Lung (tissue), 11 donors: ENCODE measurements at regions not wholly inside any gene's neighbourhood (a gene's known extent, or its start where the extent isn't known, plus 50 kb on each side); places are given as distances from the start of the nearest gene placed in this dataset.

Experiments used
- ATAC-seq: fragments of 200-7000 bp; cut with Tn5 transposase; one replicate; pipeline ENCODE4 v1.9.1; 2020; ENCODE audit warnings: moderate number of reproducible peaks; ENCODE audit not compliant: insufficient read depth, low FRiP score
- DNase-seq, 3 donors: peaks; one replicate each; pipeline ENCODE4 v3.0.0-alpha.2; 2013 to 2017
- H3K27ac ChIP-seq, 2 donors: one replicate each; pipeline ENCODE4 v1.5.1; 2013; ENCODE audit warnings: mild to moderate bottlenecking in 2 of 2, moderate library complexity in 2 of 2, control low read depth in 1 of 2, inconsistent platforms in 1 of 2, low read depth in 1 of 2, low read length in 1 of 2
- H3K27me3 ChIP-seq, 3 donors: one replicate each; pipeline ENCODE4 v1.5.1; 2013; ENCODE audit warnings: low read length in 2 of 3; ENCODE audit not compliant: control insufficient read depth in 3 of 3, insufficient read depth in 3 of 3
- H3K36me3 ChIP-seq, 4 donors: one replicate each; pipeline ENCODE4 v1.5.1; 2013; ENCODE audit warnings: low read length in 4 of 4, mild to moderate bottlenecking in 1 of 4, moderate library complexity in 1 of 4; ENCODE audit not compliant: control insufficient read depth in 4 of 4, insufficient read depth in 4 of 4
- H3K4me1 ChIP-seq, 5 donors: one replicate each; pipeline ENCODE4 v1.5.1; 2013; ENCODE audit warnings: low read length in 5 of 5, mild to moderate bottlenecking in 2 of 5, moderate library complexity in 1 of 5; ENCODE audit not compliant: control insufficient read depth in 5 of 5, insufficient read depth in 5 of 5
- H3K4me3 ChIP-seq: one replicate; pipeline ENCODE4 v1.5.1; 2013; ENCODE audit warnings: mild to moderate bottlenecking, control low read depth, moderate library complexity
- H3K9ac ChIP-seq, 2 donors: one replicate each; pipeline ENCODE4 v1.5.1; 2013; ENCODE audit warnings: low read length in 2 of 2, control low read depth in 1 of 2; ENCODE audit not compliant: insufficient read depth in 1 of 2
- H3K9me3 ChIP-seq, 4 donors: one replicate each; pipeline ENCODE4 v1.5.1; 2013; ENCODE audit warnings: low read length in 3 of 4, mild to moderate bottlenecking in 1 of 4, moderate library complexity in 1 of 4; ENCODE audit not compliant: control insufficient read depth in 4 of 4, insufficient read depth in 3 of 4
- CTCF ChIP-seq: IDR thresholded peaks from 2 replicates; pipeline ENCODE4 v1.5.1; 2012; ENCODE audit warnings: mild to moderate bottlenecking; ENCODE audit errors: control extremely low read depth, extremely low read depth
- WGBS, 2 donors: extraction: QIAGEN DNeasy Blood & Tissue Kit; methylation state at CpG; one replicate each; pipeline ENCODE4 v1.1.7; 2013; 5-methylcytosine and 5-hydroxymethylcytosine counted together
- donor health status: control.
- donor health status: control.
- donor health status: Bipolar disorder and iron deficiency.
- donor health status: healthy.
- donor health status: DM: yes; HTN: yes; CAD: no.

DNA sequence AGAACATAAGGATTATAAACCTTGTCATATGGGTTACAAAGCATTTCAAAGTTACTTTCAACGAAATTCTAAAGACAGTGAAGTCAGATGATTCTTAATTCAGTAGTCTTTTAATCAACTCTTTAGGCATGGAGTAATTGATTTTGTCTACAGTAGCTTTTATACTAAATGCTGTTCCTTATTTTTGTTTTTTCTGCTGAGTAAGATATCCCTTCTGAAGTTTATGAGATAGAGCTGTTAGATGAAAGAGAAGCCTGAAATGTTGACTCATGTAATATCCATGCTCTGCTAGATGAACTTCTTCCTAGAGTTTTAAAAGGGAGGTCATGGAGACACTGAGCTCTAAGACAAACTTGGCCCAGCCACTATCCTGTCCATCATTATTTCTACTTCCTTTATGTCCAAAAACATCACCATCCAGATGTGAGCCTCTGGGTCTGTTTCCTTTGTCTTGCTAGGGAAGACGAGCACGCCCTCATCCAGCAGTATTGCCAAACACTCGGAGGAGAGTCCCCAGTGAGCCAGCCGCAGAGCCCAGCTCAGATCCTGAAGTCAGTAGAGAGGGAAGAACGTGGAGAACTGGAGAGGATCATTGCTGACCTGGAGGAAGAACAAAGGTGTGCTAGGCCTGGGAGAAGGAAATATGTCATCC lies 550.3 kb downstream of the UTRN start:
- WGBS, 2 donors, result 92 to 94% methylated on average over 6 of the region's 6 CpGs
- ATAC-seq (no peak), DNase-seq (no peak)
- TF ChIP-seq CTCF, result no peak
- H3K27me3 ChIP-seq, result no peaks in the 10 kb centered on the region
- no peak overlapping the region for H3K9ac ChIP-seq
- H3K27ac ChIP-seq, result no peak overlapping the region
- no peaks in the 10 kb centered on the region for H3K9me3 ChIP-seq
- H3K4me1 ChIP-seq, result peaks cover 0 to 2% (median 0%) of the 10 kb centered on the region in 5 donors
- H3K36me3 ChIP-seq, result peaks cover 18 to 38% (median 32%) of the 10 kb centered on the region in 4 donors
- no peak overlapping the region for H3K4me3 ChIP-seq

DNA sequence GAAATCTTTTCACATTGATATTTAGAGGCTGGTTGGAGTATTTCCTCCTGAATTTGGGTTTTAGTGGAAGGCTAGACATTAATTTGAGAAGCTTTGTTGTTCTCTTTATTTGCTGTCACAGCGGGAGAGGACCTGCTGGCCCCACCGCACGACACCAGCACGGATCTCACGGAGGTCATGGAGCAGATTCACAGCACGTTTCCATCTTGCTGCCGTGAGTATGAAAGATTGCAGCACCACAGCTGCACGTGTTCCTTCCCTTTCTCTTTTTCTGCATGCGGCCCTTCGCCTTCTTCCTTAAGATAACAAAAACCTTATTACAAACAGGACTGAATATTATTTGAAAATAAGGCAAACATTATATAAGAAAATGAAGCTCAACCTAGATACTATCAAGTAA lies 555.5 kb downstream of the UTRN start:
- H3K36me3 ChIP-seq, result peaks cover 21 to 39% (median 29%) of the 10 kb centered on the region in 4 donors
- no peak for DNase-seq
- no peak for TF ChIP-seq CTCF
- ATAC-seq, result no peak
- 91 to 92% methylated on average over 10 of the region's 10 CpGs for WGBS, 2 donors
- H3K4me1 ChIP-seq, result peaks cover 0 to 5% (median 0%) of the 10 kb centered on the region in 5 donors
- H3K27ac ChIP-seq, result no peak overlapping the region
- no peak overlapping the region for H3K4me3 ChIP-seq
- H3K9me3 ChIP-seq, result no peaks in the 10 kb centered on the region
- no peak overlapping the region for H3K9ac ChIP-seq
- no peaks in the 10 kb centered on the region for H3K27me3 ChIP-seq

DNA sequence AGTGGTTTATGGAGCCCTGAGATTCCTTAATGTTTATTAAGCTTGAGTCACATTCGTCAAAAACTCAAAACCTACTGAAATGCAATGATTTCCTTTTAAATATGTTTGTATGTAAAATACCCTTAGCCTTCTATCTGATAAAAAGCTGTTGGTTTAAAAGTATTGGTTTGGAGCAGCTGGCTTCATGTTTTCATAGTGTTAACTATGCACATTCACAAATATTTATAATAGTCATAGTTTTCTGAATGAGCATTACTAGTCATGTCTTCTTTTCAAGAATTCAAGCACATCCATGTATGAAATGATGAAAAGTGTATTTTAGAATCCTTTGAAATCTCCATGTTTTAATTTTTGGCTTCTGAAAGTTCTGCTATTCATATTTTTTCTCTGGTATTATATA lies 558.6 kb downstream of the UTRN start:
- Histone ChIP-seq H3K27ac (no peak overlapping the region), H3K27me3 (no peaks in the 10 kb centered on the region), H3K4me3 (no peak overlapping the region), H3K9ac (no peak overlapping the region), H3K9me3 (no peaks in the 10 kb centered on the region), H3K4me1 (peaks cover 0 to 5% (median 0%) of the 10 kb centered on the region in 5 donors), H3K36me3 (peaks cover 10 to 28% (median 16%) of the 10 kb centered on the region in 4 donors)
- WGBS, 2 donors, result 85 to 93% methylated on average over 1 of the region's 1 CpG
- no peak for ATAC-seq
- TF ChIP-seq CTCF, result no peak
- no peak for DNase-seq

DNA sequence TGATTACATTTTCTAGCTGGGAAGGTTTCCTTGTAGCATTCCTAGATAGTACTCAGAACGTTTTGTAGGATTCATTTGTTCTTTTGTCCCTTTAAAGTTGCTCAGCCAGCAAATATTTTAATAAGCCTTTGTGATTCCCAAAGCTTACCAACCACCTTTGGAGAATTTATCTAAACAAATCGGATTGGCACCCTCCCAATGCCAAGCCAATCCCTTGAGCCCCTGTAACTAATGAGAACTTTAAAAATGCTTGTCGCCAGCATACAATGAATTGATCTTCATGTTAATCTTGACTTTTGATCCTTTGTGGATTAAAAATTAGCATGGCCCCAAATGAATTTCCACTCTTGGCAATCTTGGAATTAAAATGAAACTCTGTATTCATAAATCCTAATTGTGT lies 559.5 kb downstream of the UTRN start:
- ATAC-seq (no peak), DNase-seq (no peak)
- H3K27me3 ChIP-seq, result no peaks in the 10 kb centered on the region
- no peak overlapping the region for H3K9ac ChIP-seq
- H3K27ac ChIP-seq, result no peak overlapping the region
- no peaks in the 10 kb centered on the region for H3K9me3 ChIP-seq
- TF ChIP-seq CTCF, result no peak
- H3K4me1 ChIP-seq, result peaks cover 0 to 5% (median 0%) of the 10 kb centered on the region in 5 donors
- WGBS, 2 donors, result 82 to 90% methylated on average over 3 of the region's 3 CpGs
- peaks cover 4 to 26% (median 13%) of the 10 kb centered on the region in 4 donors for H3K36me3 ChIP-seq
- H3K4me3 ChIP-seq, result no peak overlapping the region
